ENCODE measurements at regions not wholly inside any gene's neighbourhood (a gene's known extent, or its start where the extent isn't known, plus 50 kb on each side); places are given as distances from the start of the nearest gene placed in this dataset.

DNA sequence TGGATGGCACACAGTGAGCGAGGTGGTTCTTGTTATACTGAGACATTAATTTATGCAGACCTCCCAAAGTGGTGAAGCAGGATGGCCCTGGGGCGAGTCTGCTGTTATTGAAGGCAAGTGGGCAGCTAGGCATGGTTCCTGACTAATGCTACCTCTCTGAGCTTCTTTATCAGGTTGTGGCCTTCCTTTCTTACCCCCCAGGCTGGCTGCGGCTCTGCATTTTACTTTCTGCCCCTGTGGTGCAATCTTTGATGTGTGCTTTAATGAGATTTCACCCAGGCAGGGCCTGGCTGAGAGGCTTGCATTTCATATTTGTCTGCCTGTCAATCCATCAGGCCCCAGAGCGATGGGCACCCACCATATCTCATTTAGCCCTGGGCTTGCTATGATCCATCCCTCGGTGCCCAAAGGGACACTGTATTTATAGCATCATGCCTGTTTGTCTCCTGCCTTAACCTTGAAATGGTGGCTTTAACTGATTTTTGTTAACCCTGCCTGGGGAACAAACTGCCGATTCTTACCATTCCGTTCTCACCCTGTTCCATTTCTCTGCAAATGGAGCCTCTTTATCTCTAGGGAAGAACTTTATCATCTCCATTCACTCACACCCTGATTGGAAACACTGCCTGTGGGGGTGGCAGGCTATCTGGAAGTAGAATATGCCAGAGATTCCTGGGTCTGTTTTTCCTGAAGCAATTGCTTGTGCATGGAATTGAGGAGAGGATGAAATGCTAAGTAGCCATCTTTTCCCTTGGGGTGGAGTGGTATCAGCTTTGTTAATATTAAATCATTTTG, 316.2 kb upstream of the THSD7B start:
- no peaks in the 10 kb centered on the region for H3K9me3 Mint-ChIP-seq (ENCODE audit: unreplicated experiment)

DNA sequence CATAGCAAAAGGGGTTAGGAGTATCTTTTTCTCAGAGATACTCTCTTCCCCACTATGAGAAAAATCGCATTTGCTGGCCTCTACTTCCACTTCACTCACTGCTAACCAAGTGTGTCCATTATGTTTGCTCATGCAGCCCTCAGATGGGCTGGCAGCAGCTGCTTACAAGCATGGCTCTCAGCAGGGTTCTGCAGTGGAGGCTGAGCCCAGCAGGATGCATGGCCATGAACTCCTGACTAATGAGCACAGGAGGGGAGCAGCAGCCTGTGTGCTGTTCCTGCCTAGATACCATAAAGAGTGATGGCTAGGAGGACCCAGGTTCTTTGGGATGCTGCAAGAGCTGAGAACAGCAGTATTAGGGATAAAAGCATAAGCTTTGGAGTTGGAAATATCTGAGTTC, 316.9 kb upstream of the THSD7B start:
- TF ChIP-seq, protein P1, sequence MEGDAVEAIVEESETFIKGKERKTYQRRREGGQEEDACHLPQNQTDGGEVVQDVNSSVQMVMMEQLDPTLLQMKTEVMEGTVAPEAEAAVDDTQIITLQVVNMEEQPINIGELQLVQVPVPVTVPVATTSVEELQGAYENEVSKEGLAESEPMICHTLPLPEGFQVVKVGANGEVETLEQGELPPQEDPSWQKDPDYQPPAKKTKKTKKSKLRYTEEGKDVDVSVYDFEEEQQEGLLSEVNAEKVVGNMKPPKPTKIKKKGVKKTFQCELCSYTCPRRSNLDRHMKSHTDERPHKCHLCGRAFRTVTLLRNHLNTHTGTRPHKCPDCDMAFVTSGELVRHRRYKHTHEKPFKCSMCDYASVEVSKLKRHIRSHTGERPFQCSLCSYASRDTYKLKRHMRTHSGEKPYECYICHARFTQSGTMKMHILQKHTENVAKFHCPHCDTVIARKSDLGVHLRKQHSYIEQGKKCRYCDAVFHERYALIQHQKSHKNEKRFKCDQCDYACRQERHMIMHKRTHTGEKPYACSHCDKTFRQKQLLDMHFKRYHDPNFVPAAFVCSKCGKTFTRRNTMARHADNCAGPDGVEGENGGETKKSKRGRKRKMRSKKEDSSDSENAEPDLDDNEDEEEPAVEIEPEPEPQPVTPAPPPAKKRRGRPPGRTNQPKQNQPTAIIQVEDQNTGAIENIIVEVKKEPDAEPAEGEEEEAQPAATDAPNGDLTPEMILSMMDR (IDR thresholded peaks at IDR 0.05; ENCODE audit: unreplicated experiment) = no peak

More for the DNA sequence above, 316.2 kb upstream of the THSD7B start:
- Mint-ChIP-seq H3K36me3 (ENCODE audit: low read depth, unreplicated experiment) (no peaks in the 10 kb centered on the region), H3K27ac (ENCODE audit: unreplicated experiment) (no peak overlapping the region), H3K4me1 (ENCODE audit: unreplicated experiment) (no peaks in the 10 kb centered on the region), H3K27me3 (ENCODE audit: unreplicated experiment) (peaks cover 3% of the 10 kb centered on the region), H3K4me3 (ENCODE audit: unreplicated experiment) (no peak overlapping the region)
- TF ChIP-seq, protein P1 (IDR thresholded peaks at IDR 0.05; ENCODE audit: unreplicated experiment) = no peak
- DNase-seq (ENCODE audit: low spot score) = no peak

GRCh38 chr2:136444323-136444722, 321.0 kb upstream of the THSD7B start:
- TF ChIP-seq, protein P1 (IDR thresholded peaks at IDR 0.05; ENCODE audit: unreplicated experiment) = no peak
- no peaks in the 10 kb centered on the region for H3K36me3 Mint-ChIP-seq (ENCODE audit: low read depth, unreplicated experiment)
- DNase-seq (ENCODE audit: low spot score) = no peak
- H3K4me1 Mint-ChIP-seq (ENCODE audit: unreplicated experiment) = peaks cover 3% of the 10 kb centered on the region
- no peaks in the 10 kb centered on the region for H3K9me3 Mint-ChIP-seq (ENCODE audit: unreplicated experiment)
- H3K27me3 Mint-ChIP-seq (ENCODE audit: unreplicated experiment) = peaks cover 4% of the 10 kb centered on the region
- H3K27ac Mint-ChIP-seq (ENCODE audit: unreplicated experiment) = no peak overlapping the region
- no peak overlapping the region for H3K4me3 Mint-ChIP-seq (ENCODE audit: unreplicated experiment)

More for the DNA sequence above, 316.9 kb upstream of the THSD7B start:
- no peaks in the 10 kb centered on the region for H3K4me1 Mint-ChIP-seq (ENCODE audit: unreplicated experiment)
- no peak overlapping the region for H3K4me3 Mint-ChIP-seq (ENCODE audit: unreplicated experiment)
- peaks cover 3% of the 10 kb centered on the region for H3K27me3 Mint-ChIP-seq (ENCODE audit: unreplicated experiment)
- no peaks in the 10 kb centered on the region for H3K36me3 Mint-ChIP-seq (ENCODE audit: low read depth, unreplicated experiment)
- H3K9me3 Mint-ChIP-seq (ENCODE audit: unreplicated experiment) = no peaks in the 10 kb centered on the region
- H3K27ac Mint-ChIP-seq (ENCODE audit: unreplicated experiment) = no peak overlapping the region
- DNase-seq (ENCODE audit: low spot score) = no peak

DNA sequence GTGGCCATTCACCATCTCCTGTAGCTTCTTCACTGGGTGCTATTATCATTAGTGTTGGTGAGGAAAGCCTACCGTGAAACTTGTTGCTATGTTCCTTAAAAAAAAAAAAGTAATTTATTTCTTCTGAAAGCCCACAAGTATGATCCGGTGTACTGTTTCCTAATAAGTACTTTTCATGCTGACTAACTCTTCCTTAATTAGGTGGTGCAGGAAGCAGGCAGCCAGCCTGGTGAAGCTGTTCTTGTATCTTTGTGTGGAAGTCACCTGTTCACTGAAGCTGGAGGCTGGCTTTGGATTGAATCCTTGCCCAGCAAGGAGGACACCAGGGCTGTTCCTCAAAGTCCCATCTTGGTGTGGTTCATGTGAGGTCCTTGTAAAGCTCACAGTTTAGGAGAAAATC, 321.7 kb upstream of the THSD7B start:
- Mint-ChIP-seq H3K36me3 (ENCODE audit: low read depth, unreplicated experiment) (no peaks in the 10 kb centered on the region), H3K27ac (ENCODE audit: unreplicated experiment) (no peak overlapping the region), H3K4me1 (ENCODE audit: unreplicated experiment) (peaks cover 8% of the 10 kb centered on the region), H3K27me3 (ENCODE audit: unreplicated experiment) (peaks cover 4% of the 10 kb centered on the region), H3K9me3 (ENCODE audit: unreplicated experiment) (no peaks in the 10 kb centered on the region), H3K4me3 (ENCODE audit: unreplicated experiment) (no peak overlapping the region)
- DNase-seq (ENCODE audit: low spot score) = no peak
- TF ChIP-seq, protein P1 (IDR thresholded peaks at IDR 0.05; ENCODE audit: unreplicated experiment) = no peak

DNA sequence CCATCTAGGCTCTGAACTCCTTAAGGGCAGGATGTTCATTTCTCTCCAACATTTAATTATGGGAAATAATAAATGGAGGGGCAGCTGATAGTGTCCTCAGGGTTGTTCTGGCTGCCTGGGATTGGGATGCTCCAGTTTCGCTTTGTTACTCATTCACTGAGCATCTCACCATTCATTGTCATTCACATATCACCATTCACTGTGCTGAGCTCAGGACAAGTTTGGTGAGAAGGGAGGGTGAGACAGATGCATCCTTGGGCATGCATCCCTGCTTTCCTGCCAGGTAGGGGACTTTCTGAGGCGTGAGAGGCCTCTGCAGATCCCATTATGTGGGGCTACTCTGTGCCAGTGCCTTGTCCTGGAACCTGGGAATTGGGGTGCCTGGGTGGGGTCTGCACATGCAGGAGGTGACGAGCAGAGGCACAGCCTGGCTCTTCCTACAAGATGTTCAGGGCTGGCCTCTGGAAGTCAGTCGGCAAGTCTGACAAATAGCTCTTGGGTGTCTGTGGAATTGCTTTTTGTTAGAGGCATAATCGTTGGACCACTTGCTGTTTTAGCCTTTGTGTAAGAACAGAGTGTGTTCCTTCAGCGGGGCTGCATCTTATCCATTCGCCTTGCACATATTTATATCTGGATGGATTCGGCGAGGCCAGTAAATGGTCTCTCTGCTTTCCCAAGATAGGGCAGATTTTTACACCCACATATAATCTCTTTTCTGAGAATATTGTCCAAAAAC, 323.2 kb upstream of the THSD7B start:
- no peak overlapping the region for H3K27ac Mint-ChIP-seq (ENCODE audit: unreplicated experiment)
- H3K4me1 Mint-ChIP-seq (ENCODE audit: unreplicated experiment) = peaks cover 8% of the 10 kb centered on the region
- H3K36me3 Mint-ChIP-seq (ENCODE audit: low read depth, unreplicated experiment) = no peaks in the 10 kb centered on the region
- TF ChIP-seq, protein P1 (IDR thresholded peaks at IDR 0.05; ENCODE audit: unreplicated experiment) = no peak
- peaks cover 2% of the 10 kb centered on the region for H3K27me3 Mint-ChIP-seq (ENCODE audit: unreplicated experiment)
- no peak overlapping the region for H3K4me3 Mint-ChIP-seq (ENCODE audit: unreplicated experiment)
- DNase-seq (ENCODE audit: low spot score) = no peak
- H3K9me3 Mint-ChIP-seq (ENCODE audit: unreplicated experiment) = no peaks in the 10 kb centered on the region

Measured in endothelial cell (in vitro differentiated cells).